MG63 (cell line): ENCODE measurements at regions not wholly inside any gene's neighbourhood (a gene's known extent, or its start where the extent isn't known, plus 50 kb on each side); places are given as distances from the start of the nearest gene placed in this dataset.
"Not testable (repeated sequence)": the region's sequence is repeated elsewhere in the genome, so short reads cannot be mapped to it uniquely, and the experiment has no call there.

Experiments used
- DNase-seq: peaks from one replicate; pipeline ENCODE4 v3.0.0-alpha.2; 2020
- H3K27me3 ChIP-seq: fragments of 250-450 bp; sonication (Bioruptor Pico); 2 replicates; pipeline ENCODE4 v1.5.1; 2020; ENCODE audit warnings: mild to moderate bottlenecking, moderate library complexity
- H3K36me3 ChIP-seq: fragments of 250-450 bp; sonication (Bioruptor Pico); 2 replicates; pipeline ENCODE4 v1.5.1; 2020; ENCODE audit warnings: mild to moderate bottlenecking, moderate library complexity
- H3K4me3 ChIP-seq: fragments of 250-450 bp; sonication (Bioruptor Pico); 2 replicates; pipeline ENCODE4 v1.5.1; 2020; ENCODE audit warnings: mild to moderate bottlenecking, moderate library complexity
- H3K9me3 ChIP-seq: fragments of 250-450 bp; sonication (Bioruptor Pico); 2 replicates; pipeline ENCODE4 v1.5.1; 2020; ENCODE audit warnings: mild to moderate bottlenecking, moderate library complexity

DNA sequence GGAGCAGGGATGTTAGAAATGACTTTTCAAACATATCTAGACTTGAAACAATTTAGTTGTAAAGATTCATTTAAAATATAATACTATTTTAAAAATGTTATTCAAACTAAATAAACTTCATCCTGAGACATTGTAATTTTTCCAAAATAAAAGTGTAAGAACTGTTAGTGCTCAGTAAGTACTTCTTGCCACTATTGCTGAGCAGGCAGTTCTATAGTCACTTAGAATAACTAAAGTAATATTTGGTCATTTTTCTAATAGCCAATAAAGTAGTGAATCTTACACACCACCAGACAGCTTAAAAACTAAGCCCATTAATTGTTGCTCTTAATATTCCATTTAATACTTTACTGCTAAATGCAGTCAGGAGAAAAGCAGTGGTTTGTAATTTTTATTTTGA is 1120.0 kb upstream of the CDH10 start:
- Histone ChIP-seq H3K4me3 (no peak overlapping the region), H3K27me3 (no peaks in the 10 kb centered on the region), H3K36me3 (no peaks in the 10 kb centered on the region), H3K9me3 (no peaks in the 10 kb centered on the region)
- no peak for DNase-seq

DNA sequence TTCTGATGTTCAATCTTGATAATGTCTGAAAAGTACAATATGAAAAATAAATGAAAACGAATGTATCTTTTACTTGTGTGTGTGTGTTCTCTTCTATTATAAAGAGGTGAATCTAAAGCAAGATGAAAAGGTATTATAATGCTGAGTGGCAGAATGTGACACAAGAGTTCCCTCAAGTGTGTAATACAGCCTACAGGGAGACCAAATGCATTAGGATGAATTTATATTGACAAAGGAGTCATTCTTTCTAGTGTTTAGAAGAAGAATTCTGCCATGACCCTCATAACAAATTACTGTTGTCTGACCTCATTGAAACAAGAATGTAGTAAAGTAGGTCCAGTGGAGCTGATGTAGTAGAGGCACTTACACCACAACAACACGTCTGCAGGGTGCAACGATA is 1119.0 kb upstream of the CDH10 start:
- no peaks in the 10 kb centered on the region for H3K9me3 ChIP-seq
- H3K36me3 ChIP-seq: no peaks in the 10 kb centered on the region
- no peak overlapping the region for H3K4me3 ChIP-seq
- H3K27me3 ChIP-seq: no peaks in the 10 kb centered on the region
- DNase-seq: no peak

DNA sequence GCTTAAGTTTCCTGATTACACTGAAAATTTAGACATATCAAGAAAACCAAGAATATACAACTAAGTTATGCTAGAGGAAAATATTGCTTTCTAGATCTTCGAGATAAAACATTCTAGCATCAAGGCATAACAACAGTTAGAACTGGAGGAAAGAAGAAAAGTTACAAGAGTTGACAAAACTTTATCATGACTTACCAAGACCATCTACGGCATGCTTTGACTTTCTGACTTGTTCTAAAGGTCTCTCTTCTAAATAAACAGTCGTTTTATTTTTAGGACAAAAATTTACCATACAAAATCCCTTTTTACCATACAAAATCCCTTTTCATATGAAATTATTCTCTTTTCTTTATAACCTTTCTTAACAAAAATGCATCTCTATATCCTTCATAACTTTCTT is 1110.1 kb upstream of the CDH10 start:
- DNase-seq: no peak
- peaks cover 13% of the 10 kb centered on the region for H3K9me3 ChIP-seq
- no peak overlapping the region for H3K4me3 ChIP-seq
- H3K36me3 ChIP-seq: no peaks in the 10 kb centered on the region
- H3K27me3 ChIP-seq: no peaks in the 10 kb centered on the region

DNA sequence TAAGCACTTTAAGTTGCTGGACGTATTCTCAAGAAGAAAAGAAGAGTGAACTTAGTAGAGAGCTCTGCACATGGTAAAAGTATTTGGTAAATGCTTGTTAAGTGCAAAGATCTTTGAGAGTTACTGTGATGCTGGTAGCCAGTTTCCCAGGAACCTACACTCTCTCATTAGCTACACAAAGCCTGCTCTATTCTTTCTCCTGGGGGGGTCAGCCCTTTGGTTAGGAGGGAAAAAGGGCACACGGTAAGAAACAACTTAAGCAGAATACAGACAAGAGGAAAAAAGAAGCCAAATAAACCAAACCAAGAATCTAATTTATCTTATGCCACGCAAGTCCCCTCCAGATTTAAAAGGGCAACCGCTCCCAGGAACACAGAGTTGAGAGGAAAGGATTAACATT is 1100.1 kb upstream of the CDH10 start:
- no peaks in the 10 kb centered on the region for H3K9me3 ChIP-seq
- no peaks in the 10 kb centered on the region for H3K36me3 ChIP-seq
- no peak for DNase-seq
- no peak overlapping the region for H3K4me3 ChIP-seq
- no peaks in the 10 kb centered on the region for H3K27me3 ChIP-seq

- Histone ChIP-seq H3K9me3 (no peaks in the 10 kb centered on the region), H3K27me3 (no peaks in the 10 kb centered on the region), H3K36me3 (no peaks in the 10 kb centered on the region), H3K4me3 (no peak overlapping the region)
- no peak for DNase-seq
These were observed 1071.9 kb upstream of the CDH10 start for GRCh38 chr5:25716680-25717079.

DNA sequence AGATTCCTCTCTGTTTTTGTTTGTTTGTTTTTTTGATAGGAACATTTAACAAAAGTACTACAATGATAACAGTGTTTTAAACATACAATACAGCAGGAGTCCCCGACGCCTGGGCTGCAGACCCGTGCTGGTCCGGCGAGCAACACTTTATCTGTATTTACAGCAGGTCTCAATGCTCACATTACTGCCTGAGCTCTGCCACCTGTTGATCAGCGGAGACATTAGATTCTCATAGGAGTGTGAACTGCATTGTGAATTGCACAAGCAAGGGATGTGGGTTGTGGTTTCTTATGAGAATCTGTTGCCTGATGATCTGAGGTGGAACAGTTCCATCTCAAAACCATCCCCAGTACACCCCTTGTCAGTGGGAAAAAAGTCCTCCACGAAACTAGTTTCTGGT is 1068.5 kb upstream of the CDH10 start:
- H3K4me3 ChIP-seq: no peak overlapping the region
- DNase-seq: no peak
- no peaks in the 10 kb centered on the region for H3K27me3 ChIP-seq
- H3K36me3 ChIP-seq: no peaks in the 10 kb centered on the region
- H3K9me3 ChIP-seq: no peaks in the 10 kb centered on the region

DNA sequence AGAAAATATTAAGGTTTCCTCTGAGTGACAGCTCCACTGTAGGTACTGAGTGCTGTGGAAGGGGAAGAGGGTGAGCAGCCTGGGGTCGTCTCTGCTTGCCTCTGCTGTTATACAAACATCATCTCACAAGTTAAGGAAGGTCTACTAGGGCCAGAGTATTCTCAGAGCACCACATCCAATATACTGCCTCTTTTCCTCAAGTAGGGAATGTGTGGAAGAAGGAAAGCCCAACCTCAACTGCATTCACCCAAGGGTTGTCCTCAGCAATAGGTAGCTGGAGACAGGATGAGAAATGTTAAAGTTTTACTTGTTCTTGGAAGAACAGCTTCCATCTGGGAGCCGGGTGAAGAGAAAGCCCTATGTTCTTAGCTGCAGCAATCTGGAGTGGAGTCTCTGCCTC is 1062.3 kb upstream of the CDH10 start:
- Histone ChIP-seq H3K4me3 (no peak overlapping the region), H3K9me3 (no peaks in the 10 kb centered on the region), H3K36me3 (no peaks in the 10 kb centered on the region), H3K27me3 (no peaks in the 10 kb centered on the region)
- DNase-seq: no peak

DNA sequence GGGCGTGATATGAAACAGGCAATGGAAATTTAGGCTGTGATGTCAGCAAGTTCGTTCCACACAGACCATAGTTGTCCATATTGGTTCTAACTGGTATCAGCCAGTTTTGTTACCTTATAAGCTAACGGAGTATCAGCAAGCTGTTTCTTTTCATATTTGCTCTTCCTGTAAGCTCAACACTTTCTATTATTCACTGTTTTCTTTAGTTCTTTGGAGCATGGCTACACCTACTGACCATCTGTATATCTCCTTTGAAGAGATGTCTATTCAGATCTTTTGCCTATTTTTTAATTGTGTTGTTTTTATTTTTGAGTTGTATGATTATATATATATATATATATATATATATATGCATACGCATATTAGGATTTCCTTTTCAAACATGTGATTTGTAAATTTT is 1057.2 kb upstream of the CDH10 start:
- DNase-seq: no peak
- Histone ChIP-seq H3K36me3 (no peaks in the 10 kb centered on the region), H3K9me3 (no peaks in the 10 kb centered on the region), H3K4me3 (no peak overlapping the region), H3K27me3 (no peaks in the 10 kb centered on the region)

DNA sequence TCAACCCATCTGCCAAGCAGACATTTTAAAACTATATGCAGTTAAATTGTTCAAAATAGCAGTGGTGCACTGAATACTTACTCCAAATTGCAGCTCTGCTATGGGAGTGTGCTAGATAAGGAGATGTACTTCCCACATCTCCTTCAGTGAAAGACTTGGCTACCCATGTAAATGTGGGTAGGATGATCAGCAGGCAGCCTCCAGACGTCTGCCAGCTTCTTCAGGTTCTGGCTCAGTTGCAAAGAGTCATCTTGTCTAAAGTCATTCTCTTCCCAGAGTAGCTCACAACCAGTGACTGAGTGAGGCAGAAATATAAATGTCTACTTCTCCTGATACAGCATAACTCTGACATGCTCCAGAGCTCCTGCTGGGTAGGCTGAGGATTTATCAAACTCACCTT is 1050.0 kb upstream of the CDH10 start:
- Histone ChIP-seq H3K27me3 (no peaks in the 10 kb centered on the region), H3K4me3 (no peak overlapping the region), H3K9me3 (no peaks in the 10 kb centered on the region), H3K36me3 (no peaks in the 10 kb centered on the region)
- peak; percentile 5 for DNase-seq

DNA sequence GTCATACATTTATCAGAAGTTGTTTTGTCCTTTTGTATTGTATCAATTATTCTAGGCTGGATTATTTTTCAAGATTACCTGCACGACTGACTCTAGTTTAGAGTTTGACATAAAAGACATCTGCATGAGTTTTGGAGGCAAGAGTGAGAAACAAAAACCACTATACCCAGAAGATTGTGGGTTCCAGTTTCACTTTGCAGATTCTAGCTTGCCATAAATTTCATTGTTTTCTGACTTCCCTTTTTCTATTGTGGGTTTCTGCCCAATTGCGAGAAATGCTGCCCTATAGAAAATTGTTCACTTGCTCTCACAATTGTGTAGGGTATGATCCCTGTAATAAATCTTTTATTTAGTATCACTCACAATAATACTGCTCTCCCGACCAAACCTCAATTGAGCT is 1043.4 kb upstream of the CDH10 start:
- H3K9me3 ChIP-seq: no peaks in the 10 kb centered on the region
- no peaks in the 10 kb centered on the region for H3K27me3 ChIP-seq
- no peak overlapping the region for H3K4me3 ChIP-seq
- no peak for DNase-seq
- no peaks in the 10 kb centered on the region for H3K36me3 ChIP-seq

DNA sequence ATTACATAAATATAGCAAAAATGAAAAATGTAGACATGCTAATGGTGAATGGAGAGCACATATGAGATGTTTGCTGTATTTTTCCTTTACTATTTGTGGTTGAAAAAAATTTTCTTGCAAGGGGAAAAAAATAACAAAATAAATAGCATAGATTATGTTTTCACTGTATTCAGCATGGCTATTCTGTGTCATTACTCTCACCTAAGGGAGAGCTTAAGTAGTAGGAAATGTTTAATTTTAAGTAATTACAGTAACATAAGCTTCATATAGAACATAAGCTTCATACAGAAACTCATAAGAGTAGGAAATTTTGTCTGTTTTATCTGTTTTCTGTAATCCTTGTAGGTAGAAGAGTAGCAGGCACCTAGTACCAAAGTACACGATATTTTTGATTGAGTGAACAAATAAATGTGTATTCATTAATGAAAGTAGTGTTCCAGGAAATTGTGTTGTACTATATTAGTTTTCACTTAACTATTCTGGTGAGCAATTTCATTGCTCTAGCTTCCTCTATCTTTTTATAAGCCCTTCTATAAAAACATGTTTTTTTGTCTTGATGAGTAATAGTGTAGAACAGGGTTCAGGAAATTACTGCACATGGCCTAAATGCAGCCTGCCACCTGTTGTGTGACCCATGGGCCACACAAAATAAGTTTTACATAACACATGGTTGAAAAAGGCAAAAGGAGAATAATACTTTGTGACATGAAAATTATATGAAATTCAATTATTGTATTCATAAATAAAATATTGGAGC is 1025.0 kb upstream of the CDH10 start:
- H3K4me3 ChIP-seq: no peak overlapping the region
- no peaks in the 10 kb centered on the region for H3K36me3 ChIP-seq
- H3K27me3 ChIP-seq: no peaks in the 10 kb centered on the region
- DNase-seq: no peak
- no peaks in the 10 kb centered on the region for H3K9me3 ChIP-seq

GRCh38 chr5:25662610-25663009 is 1017.8 kb upstream of the CDH10 start:
- H3K27me3 ChIP-seq: no peaks in the 10 kb centered on the region
- peaks cover 20% of the 10 kb centered on the region for H3K9me3 ChIP-seq
- H3K4me3 ChIP-seq: no peak overlapping the region
- no peak for DNase-seq
- no peaks in the 10 kb centered on the region for H3K36me3 ChIP-seq

DNA sequence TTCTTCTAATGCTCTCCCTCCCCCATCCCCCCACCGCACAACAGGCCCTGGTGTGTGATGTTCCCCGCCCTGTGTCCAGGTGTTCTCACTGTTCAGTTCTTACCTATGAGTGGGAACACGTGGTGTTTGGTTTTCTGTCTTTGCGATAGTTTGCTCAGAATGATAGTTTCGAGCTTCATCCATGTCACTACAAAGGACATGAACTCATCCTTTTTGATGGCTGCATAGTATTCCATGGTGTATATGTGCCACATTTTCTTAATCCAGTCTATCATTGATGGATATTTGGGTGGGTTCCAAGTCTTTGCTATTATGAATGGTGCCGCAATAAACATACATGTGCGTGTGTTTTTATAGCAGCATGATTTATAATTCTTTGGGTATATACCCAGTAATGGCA is 1005.5 kb upstream of the CDH10 start:
- H3K9me3 ChIP-seq, H3K27me3 ChIP-seq, DNase-seq, H3K36me3 ChIP-seq, H3K4me3 ChIP-seq: not testable (repeated sequence)

- Histone ChIP-seq H3K36me3 (no peaks in the 10 kb centered on the region), H3K9me3 (peaks cover 4% of the 10 kb centered on the region; the same call in 1 of the 2 replicates), H3K27me3 (no peaks in the 10 kb centered on the region), H3K4me3 (no peak overlapping the region)
- no peak for DNase-seq
These were observed 1005.0 kb upstream of the CDH10 start for GRCh38 chr5:25649628-25650265.

DNA sequence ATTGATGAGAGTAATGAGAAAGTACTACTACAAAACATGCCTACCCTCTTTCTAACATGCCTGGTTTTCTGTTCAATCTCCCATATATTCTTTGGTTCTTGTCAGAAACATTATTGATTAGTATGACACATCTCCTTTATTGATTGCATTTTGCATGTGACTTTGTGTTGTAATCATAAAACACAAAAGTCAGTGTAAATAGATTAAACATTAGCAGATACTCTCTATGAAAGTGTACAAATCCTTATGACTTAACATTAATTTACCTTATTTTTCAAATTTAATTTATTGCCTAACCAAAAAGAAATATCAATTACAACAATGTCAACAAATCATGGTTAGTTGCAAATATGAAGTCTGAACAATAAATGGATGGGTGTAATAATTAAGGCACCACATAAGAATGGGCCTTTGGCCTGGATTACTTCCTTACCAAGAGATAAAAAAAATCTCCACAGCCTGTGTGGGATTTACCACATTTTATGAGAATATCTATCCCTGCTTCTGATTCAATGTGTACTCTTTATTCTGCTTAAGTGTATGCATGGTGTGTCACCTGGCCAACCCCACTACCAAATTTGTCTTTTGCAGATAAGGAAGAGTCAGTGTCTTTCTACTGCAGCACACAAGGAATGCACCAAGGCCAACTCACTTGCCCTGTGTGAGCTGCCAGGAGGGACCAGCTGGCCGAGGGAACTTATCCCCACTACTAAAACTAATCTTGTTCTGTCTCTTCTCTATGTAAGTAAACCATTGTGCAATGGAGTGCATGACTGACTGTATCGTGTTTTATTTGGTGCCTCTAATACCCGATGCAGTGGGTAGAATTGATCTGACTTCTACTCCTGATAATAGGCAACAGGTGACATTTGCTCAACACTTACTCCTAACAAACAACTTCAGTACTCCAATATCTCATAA is 1001.9 kb upstream of the CDH10 start:
- no peaks in the 10 kb centered on the region; the same call in 1 of the 2 replicates for H3K9me3 ChIP-seq
- no peak overlapping the region for H3K4me3 ChIP-seq
- no peaks in the 10 kb centered on the region for H3K27me3 ChIP-seq
- DNase-seq: no peak
- H3K36me3 ChIP-seq: no peaks in the 10 kb centered on the region

DNA sequence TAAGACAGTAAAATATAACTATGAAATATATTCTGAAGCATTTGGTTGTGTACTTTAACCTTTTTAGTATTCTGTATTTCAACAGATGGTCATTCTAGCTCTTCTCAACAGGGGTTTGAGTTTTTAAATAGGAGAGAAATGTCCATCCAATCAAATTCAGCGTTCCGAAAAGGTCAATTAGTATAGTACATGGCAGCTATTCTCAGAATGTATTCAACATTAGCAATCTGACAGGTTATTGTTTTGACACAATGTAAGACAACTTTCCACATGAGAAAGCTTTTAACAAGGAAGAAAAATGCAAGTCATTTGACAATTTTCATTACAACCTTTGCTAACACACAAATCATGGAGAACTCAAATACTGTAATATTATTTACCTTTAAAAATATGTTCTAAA is 996.3 kb upstream of the CDH10 start:
- Histone ChIP-seq H3K4me3 (no peak overlapping the region), H3K27me3 (no peaks in the 10 kb centered on the region), H3K9me3 (no peaks in the 10 kb centered on the region), H3K36me3 (no peaks in the 10 kb centered on the region)
- no peak for DNase-seq

- Histone ChIP-seq H3K4me3 (no peak overlapping the region), H3K36me3 (no peaks in the 10 kb centered on the region), H3K27me3 (no peaks in the 10 kb centered on the region), H3K9me3 (no peaks in the 10 kb centered on the region)
- no peak for DNase-seq
These were observed 974.5 kb upstream of the CDH10 start for GRCh38 chr5:25619273-25619672.
